ENCODE measurements at regions not wholly inside any gene's neighbourhood (a gene's known extent, or its start where the extent isn't known, plus 50 kb on each side); places are given as distances from the start of the nearest gene placed in this dataset.

GRCh38 chr1:208446271-208446691 lies 202.1 kb upstream of the PLXNA2 start:
- TF ChIP-seq CTCF (IDR thresholded peaks at IDR 0.05) = no peak
- TF ChIP-seq POLR2A (IDR thresholded peaks at IDR 0.05) = no peak
